GM23248 (cell line): ENCODE measurements at regions not wholly inside any gene's neighbourhood (a gene's known extent, or its start where the extent isn't known, plus 50 kb on each side); places are given as distances from the start of the nearest gene placed in this dataset.
"Not testable (repeated sequence)": the region's sequence is repeated elsewhere in the genome, so short reads cannot be mapped to it uniquely, and the experiment has no call there.

ENCODE experiments used
- EZH2 ChIP-seq: fragments of 200-600 bp; sonication (generic); IDR thresholded peaks from 2 replicates; pipeline ENCODE4 v1.6.1; 2018; ENCODE audit warnings: antibody characterized with exemption, mild to moderate bottlenecking; ENCODE audit not compliant: insufficient read depth, poor library complexity, severe bottlenecking
- EZH2phosphoT487 ChIP-seq: fragments of 200-600 bp; sonication (generic); IDR thresholded peaks from 2 replicates; pipeline ENCODE4 v1.6.1; 2018; ENCODE audit warnings: antibody characterized with exemption, moderate library complexity, mild to moderate bottlenecking, low read depth; ENCODE audit not compliant: insufficient read depth

- not testable (repeated sequence) for TF ChIP-seq EZH2phosphoT487, EZH2
These were observed 177.6 kb downstream of the NPIPB11 start for GRCh38 chr16:29228664-29229611.
